Stomach smooth muscle (tissue), 2 donors: ENCODE measurements at regions not wholly inside any gene's neighbourhood (a gene's known extent, or its start where the extent isn't known, plus 50 kb on each side); places are given as distances from the start of the nearest gene placed in this dataset.
"Not testable (repeated sequence)": the region's sequence is repeated elsewhere in the genome, so short reads cannot be mapped to it uniquely, and the experiment has no call there.

Experiments
- H3K27ac ChIP-seq: one replicate; pipeline ENCODE4 v1.7.0; 2013; ENCODE audit warnings: mild to moderate bottlenecking, low read length, inconsistent platforms
- H3K27me3 ChIP-seq, 2 donors: one replicate each; pipeline ENCODE4 v1.7.0; 2013; ENCODE audit warnings: low read length in 2 of 2; ENCODE audit not compliant: insufficient read depth in 2 of 2, control insufficient read depth in 1 of 2
- H3K36me3 ChIP-seq, 2 donors: one replicate each; pipeline ENCODE4 v1.7.0; 2013; ENCODE audit warnings: low read length in 2 of 2; ENCODE audit not compliant: control insufficient read depth in 2 of 2, insufficient read depth in 2 of 2
- H3K4me1 ChIP-seq: one replicate; pipeline ENCODE4 v1.7.0; 2013; ENCODE audit warnings: low read length; ENCODE audit not compliant: control insufficient read depth, insufficient read depth
- H3K4me3 ChIP-seq, 2 donors: one replicate each; pipeline ENCODE4 v1.7.0; 2013; ENCODE audit warnings: low read length in 2 of 2
- H3K9ac ChIP-seq, 2 donors: one replicate each; pipeline ENCODE4 v1.7.0; 2013; ENCODE audit warnings: low read length in 2 of 2, mild to moderate bottlenecking in 1 of 2
- H3K9me3 ChIP-seq, 2 donors: one replicate each; pipeline ENCODE4 v1.7.0; 2013; ENCODE audit warnings: low read length in 2 of 2; ENCODE audit not compliant: control insufficient read depth in 2 of 2
- donor health status: healthy.
- donor health status: Pancreatic carcinoma.

GRCh38 chr12:97711392-97711791 lies 248.8 kb downstream of the RMST start:
- H3K27ac ChIP-seq, result no peak overlapping the region
- H3K4me1 ChIP-seq, result no peaks in the 10 kb centered on the region
- H3K9ac ChIP-seq, result no peak overlapping the region
- no peaks in the 10 kb centered on the region for H3K36me3 ChIP-seq
- H3K9me3 ChIP-seq, result no peaks in the 10 kb centered on the region
- no peak overlapping the region for H3K4me3 ChIP-seq
- H3K27me3 ChIP-seq, result no peaks in the 10 kb centered on the region

- no peak overlapping the region for H3K4me3 ChIP-seq
- no peak overlapping the region for H3K9ac ChIP-seq
- no peaks in the 10 kb centered on the region for H3K4me1 ChIP-seq
- no peaks in the 10 kb centered on the region for H3K9me3 ChIP-seq
- no peak overlapping the region for H3K27ac ChIP-seq
- H3K36me3 ChIP-seq, result no peaks in the 10 kb centered on the region
- no peaks in the 10 kb centered on the region for H3K27me3 ChIP-seq
Observed at GRCh38 chr12:97713270-97713669, 250.7 kb downstream of the RMST start.

- Histone ChIP-seq H3K4me3 (no peak overlapping the region), H3K4me1 (no peaks in the 10 kb centered on the region), H3K9ac (no peak overlapping the region), H3K9me3 (no peaks in the 10 kb centered on the region), H3K27me3 (no peaks in the 10 kb centered on the region), H3K36me3 (no peaks in the 10 kb centered on the region), H3K27ac (no peak overlapping the region)
Observed at GRCh38 chr12:97714107-97714563, 251.5 kb downstream of the RMST start.

GRCh38 chr12:97716356-97716755 lies 253.8 kb downstream of the RMST start:
- Histone ChIP-seq H3K9ac (no peak overlapping the region), H3K4me3 (no peak overlapping the region), H3K27ac (no peak overlapping the region)

GRCh38 chr12:97723801-97724200 lies 261.2 kb downstream of the RMST start:
- not testable (repeated sequence) for H3K9me3 ChIP-seq, H3K27ac ChIP-seq, H3K9ac ChIP-seq, H3K36me3 ChIP-seq, H3K4me3 ChIP-seq, H3K27me3 ChIP-seq, H3K4me1 ChIP-seq

More at GRCh38 chr12:97716356-97716755, 253.8 kb downstream of the RMST start:
- Histone ChIP-seq H3K27me3 (no peaks in the 10 kb centered on the region), H3K36me3 (no peaks in the 10 kb centered on the region), H3K9me3 (peaks cover 0 to 2% of the 10 kb centered on the region in 2 donors), H3K4me1 (no peaks in the 10 kb centered on the region)

GRCh38 chr12:97745406-97746101 lies 282.9 kb downstream of the RMST start:
- H3K4me1 ChIP-seq, result no peaks in the 10 kb centered on the region
- no peak overlapping the region for H3K4me3 ChIP-seq

GRCh38 chr12:97748298-97748697 lies 285.7 kb downstream of the RMST start:
- no peak overlapping the region for H3K9ac ChIP-seq
- no peak overlapping the region for H3K4me3 ChIP-seq
- H3K4me1 ChIP-seq, result no peaks in the 10 kb centered on the region
- no peaks in the 10 kb centered on the region for H3K36me3 ChIP-seq
- H3K27ac ChIP-seq, result no peak overlapping the region
- H3K9me3 ChIP-seq, result no peaks in the 10 kb centered on the region
- H3K27me3 ChIP-seq, result no peaks in the 10 kb centered on the region

More at GRCh38 chr12:97745406-97746101, 282.9 kb downstream of the RMST start:
- no peaks in the 10 kb centered on the region for H3K9me3 ChIP-seq
- no peak overlapping the region for H3K9ac ChIP-seq
- no peaks in the 10 kb centered on the region for H3K36me3 ChIP-seq
- H3K27me3 ChIP-seq, result no peaks in the 10 kb centered on the region
- H3K27ac ChIP-seq, result no peak overlapping the region

GRCh38 chr12:97751704-97752103 lies 289.1 kb downstream of the RMST start:
- Histone ChIP-seq H3K9me3 (no peaks in the 10 kb centered on the region), H3K36me3 (no peaks in the 10 kb centered on the region), H3K4me3 (no peak overlapping the region), H3K9ac (no peak overlapping the region), H3K27ac (no peak overlapping the region), H3K4me1 (no peaks in the 10 kb centered on the region), H3K27me3 (no peaks in the 10 kb centered on the region)

GRCh38 chr12:97752129-97752528 lies 289.5 kb downstream of the RMST start:
- no peaks in the 10 kb centered on the region for H3K4me1 ChIP-seq

GRCh38 chr12:97753332-97753731 lies 290.7 kb downstream of the RMST start:
- Histone ChIP-seq H3K4me3 (no peak overlapping the region), H3K9me3 (no peaks in the 10 kb centered on the region), H3K27ac (no peak overlapping the region), H3K9ac (no peak overlapping the region), H3K36me3 (no peaks in the 10 kb centered on the region), H3K4me1 (peaks cover 5% of the 10 kb centered on the region), H3K27me3 (no peaks in the 10 kb centered on the region)

More at GRCh38 chr12:97752129-97752528, 289.5 kb downstream of the RMST start:
- H3K4me3 ChIP-seq, result no peak overlapping the region
- H3K9ac ChIP-seq, result no peak overlapping the region
- H3K27ac ChIP-seq, result no peak overlapping the region
- no peaks in the 10 kb centered on the region for H3K9me3 ChIP-seq
- no peaks in the 10 kb centered on the region for H3K36me3 ChIP-seq
- no peaks in the 10 kb centered on the region for H3K27me3 ChIP-seq

GRCh38 chr12:97754306-97754705 lies 291.7 kb downstream of the RMST start:
- no peaks in the 10 kb centered on the region for H3K36me3 ChIP-seq
- no peak overlapping the region for H3K4me3 ChIP-seq
- H3K27ac ChIP-seq, result no peak overlapping the region
- H3K9me3 ChIP-seq, result no peaks in the 10 kb centered on the region
- H3K4me1 ChIP-seq, result peaks cover 5% of the 10 kb centered on the region
- H3K27me3 ChIP-seq, result no peaks in the 10 kb centered on the region
- no peak overlapping the region for H3K9ac ChIP-seq
